WTC11 (cell line): ENCODE measurements at regions not wholly inside any gene's neighbourhood (a gene's known extent, or its start where the extent isn't known, plus 50 kb on each side); places are given as distances from the start of the nearest gene placed in this dataset.

Experiments
- ATAC-seq: fragments of 200-7000 bp; cut with Tn5 transposase; 2 replicates; pipeline ENCODE4 v1.10.0; 2021; ENCODE audit warnings: mild to moderate bottlenecking, moderate library complexity
- CTCF ChIA-PET: fragments of 300-600 bp; sonication (Branson Sonifier 250); formaldehyde crosslinking; loops from one replicate; lab custom pipeline; 2021; ENCODE audit warnings: antibody characterized with exemption; lab: Charles Lee
- POLR2A ChIA-PET: fragments of 350-600 bp; sonication (Branson Sonifier 250); formaldehyde crosslinking; loops from one replicate; lab custom pipeline; 2021; ENCODE audit warnings: antibody characterized with exemption; lab: Charles Lee
- DNase-seq: peaks from one replicate; pipeline ENCODE4 v3.0.0; 2021; ENCODE audit warnings: low spot score
- H3K27ac Mint-ChIP-seq: 2 replicates; pipeline ENCODE4 v1.8.0; 2021; ENCODE audit warnings: mixed read lengths
- H3K27me3 Mint-ChIP-seq: 2 replicates; pipeline ENCODE4 v1.8.0; 2021; ENCODE audit warnings: low read depth, mild to moderate bottlenecking, moderate library complexity, mixed read lengths
- H3K36me3 Mint-ChIP-seq: 2 replicates; pipeline ENCODE4 v1.8.0; 2021; ENCODE audit warnings: mixed read lengths
- H3K4me1 Mint-ChIP-seq: 2 replicates; pipeline ENCODE4 v1.8.0; 2022; ENCODE audit warnings: mixed read lengths
- H3K4me3 Mint-ChIP-seq: 2 replicates; pipeline ENCODE4 v1.8.0; 2021; ENCODE audit warnings: mild to moderate bottlenecking, moderate library complexity, mixed read lengths
- H3K9me3 Mint-ChIP-seq: 2 replicates; pipeline ENCODE4 v1.8.0; 2021; ENCODE audit warnings: mixed read lengths
- ATF1 ChIP-seq: sonication (generic); formaldehyde crosslinking; IDR thresholded peaks from 2 replicates; pipeline ENCODE4 v1.8.1; 2023; ENCODE audit warnings: mild to moderate bottlenecking, moderate library complexity, missing genetic modification reagents
- ATF6 ChIP-seq: sonication (generic); formaldehyde crosslinking; IDR thresholded peaks from 2 replicates; pipeline ENCODE4 v1.8.1; 2023; ENCODE audit warnings: mild to moderate bottlenecking, missing genetic modification reagents
- CDX4 ChIP-seq: fragments of 250-450 bp; sonication (Bioruptor Pico); IDR thresholded peaks from 2 replicates; pipeline ENCODE4 v1.9.0; 2021; ENCODE audit warnings: moderate library complexity, mild to moderate bottlenecking, inconsistent platforms, borderline replicate concordance
- EMX1 ChIP-seq: fragments of 250-450 bp; sonication (Bioruptor Pico); IDR thresholded peaks from 2 replicates; pipeline ENCODE4 v1.8.0; 2021; ENCODE audit warnings: mild to moderate bottlenecking
- FOXK1 ChIP-seq: sonication (generic); formaldehyde crosslinking; IDR thresholded peaks from 2 replicates; pipeline ENCODE4 v1.8.0; 2022; ENCODE audit warnings: mild to moderate bottlenecking, moderate library complexity, missing genetic modification reagents
- JUN ChIP-seq: sonication (generic); formaldehyde crosslinking; IDR thresholded peaks from 2 replicates; pipeline ENCODE4 v1.8.0; 2023; ENCODE audit warnings: mild to moderate bottlenecking, missing genetic modification reagents
- MXD4 ChIP-seq: fragments of 250-450 bp; sonication (Bioruptor Pico); IDR thresholded peaks from 2 replicates; pipeline ENCODE4 v1.8.0; 2021; ENCODE audit warnings: mild to moderate bottlenecking, moderate library complexity, borderline replicate concordance
- NFATC4 ChIP-seq: fragments of 250-450 bp; sonication (Bioruptor Pico); IDR thresholded peaks from 2 replicates; pipeline ENCODE4 v1.9.0; 2021; ENCODE audit warnings: mild to moderate bottlenecking
- SMAD4 ChIP-seq: sonication (generic); formaldehyde crosslinking; IDR thresholded peaks from 2 replicates; pipeline ENCODE4 v1.8.0; 2022; ENCODE audit warnings: mild to moderate bottlenecking, missing genetic modification reagents
- TCF7 ChIP-seq: sonication (generic); formaldehyde crosslinking; IDR thresholded peaks from 2 replicates; pipeline ENCODE4 v1.8.0; 2022; ENCODE audit warnings: mild to moderate bottlenecking, low read depth, missing genetic modification reagents, moderate library complexity
- ZNF281 ChIP-seq: sonication (generic); formaldehyde crosslinking; IDR thresholded peaks from 2 replicates; pipeline ENCODE4 v1.8.0; 2023; ENCODE audit warnings: mild to moderate bottlenecking, missing genetic modification reagents
- ZNF671 ChIP-seq: fragments of 250-450 bp; sonication (Bioruptor Pico); IDR thresholded peaks from 2 replicates; pipeline ENCODE4 v1.8.0; 2021; ENCODE audit warnings: mild to moderate bottlenecking
- TF ChIP-seq, protein P1 (sequence below): sonication (generic); formaldehyde crosslinking; conservative IDR thresholded peaks from 2 replicates; pipeline ENCODE4 v1.8.1; 2022; ENCODE audit warnings: mild to moderate bottlenecking, missing genetic modification reagents
- TF ChIP-seq, protein P2 (sequence below): fragments of 250-450 bp; sonication (Bioruptor Pico); IDR thresholded peaks from 2 replicates; pipeline ENCODE4 v1.9.0; 2021; ENCODE audit warnings: mild to moderate bottlenecking, borderline replicate concordance

GRCh38 chr2:145000376-145000775 is 480.5 kb upstream of the ZEB2 start (continued):
- no peak for TF ChIP-seq CDX4 (CRISPR knock-in tag)
- TF ChIP-seq ATF6 (CRISPR knock-in tag) = no peak
- no peak for TF ChIP-seq SMAD4
- TF ChIP-seq, protein P1, sequence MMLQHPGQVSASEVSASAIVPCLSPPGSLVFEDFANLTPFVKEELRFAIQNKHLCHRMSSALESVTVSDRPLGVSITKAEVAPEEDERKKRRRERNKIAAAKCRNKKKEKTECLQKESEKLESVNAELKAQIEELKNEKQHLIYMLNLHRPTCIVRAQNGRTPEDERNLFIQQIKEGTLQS = no peak

DNA sequence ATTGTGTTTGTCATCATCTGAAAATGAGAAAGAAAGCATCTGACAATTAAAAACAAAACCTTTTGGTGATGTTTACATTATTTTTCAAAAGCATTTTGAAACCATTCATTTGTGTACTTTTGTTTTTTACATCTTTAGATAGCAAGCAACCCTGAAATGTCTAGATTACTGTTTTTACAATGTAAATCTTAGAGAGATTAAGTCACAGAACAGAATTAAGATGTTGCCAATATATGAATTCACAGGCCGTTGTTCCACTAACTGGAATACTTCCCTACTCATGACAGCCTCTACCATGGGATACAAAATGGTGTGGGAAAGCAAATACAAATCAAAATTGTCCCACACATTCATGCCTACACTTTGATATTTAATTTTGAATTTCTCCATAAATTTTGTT is 480.0 kb upstream of the ZEB2 start:
- no peak for ATAC-seq
- POLR2A ChIA-PET = no interaction called here
- Mint-ChIP-seq H3K36me3 (no peaks in the 10 kb centered on the region), H3K4me3 (no peak overlapping the region), H3K9me3 (no peaks in the 10 kb centered on the region), H3K27me3 (no peaks in the 10 kb centered on the region), H3K27ac (no peak overlapping the region), H3K4me1 (no peaks in the 10 kb centered on the region)
- DNase-seq = no peak
- no peak for TF ChIP-seq NFATC4 (CRISPR knock-in tag)
- TF ChIP-seq ATF1 (CRISPR knock-in tag) = no peak
- CTCF ChIA-PET = no interaction called here

GRCh38 chr2:144999071-144999875 is 479.4 kb upstream of the ZEB2 start:
- ChIA-PET CTCF (no interaction called here), POLR2A (no interaction called here)
- TF ChIP-seq CDX4 (CRISPR knock-in tag) (no peak), FOXK1 (no peak), ZNF281 (CRISPR knock-in tag) (no peak), ZNF671 (no peak)
- ATAC-seq = no peak
- H3K4me1 Mint-ChIP-seq = no peaks in the 10 kb centered on the region
- DNase-seq = no peak
- H3K27ac Mint-ChIP-seq = no peak overlapping the region
- H3K36me3 Mint-ChIP-seq = no peaks in the 10 kb centered on the region
- H3K27me3 Mint-ChIP-seq = no peaks in the 10 kb centered on the region
- H3K4me3 Mint-ChIP-seq = no peak overlapping the region
- H3K9me3 Mint-ChIP-seq = no peaks in the 10 kb centered on the region

GRCh38 chr2:144998435-144998834 is 478.5 kb upstream of the ZEB2 start:
- TF ChIP-seq, protein P2, sequence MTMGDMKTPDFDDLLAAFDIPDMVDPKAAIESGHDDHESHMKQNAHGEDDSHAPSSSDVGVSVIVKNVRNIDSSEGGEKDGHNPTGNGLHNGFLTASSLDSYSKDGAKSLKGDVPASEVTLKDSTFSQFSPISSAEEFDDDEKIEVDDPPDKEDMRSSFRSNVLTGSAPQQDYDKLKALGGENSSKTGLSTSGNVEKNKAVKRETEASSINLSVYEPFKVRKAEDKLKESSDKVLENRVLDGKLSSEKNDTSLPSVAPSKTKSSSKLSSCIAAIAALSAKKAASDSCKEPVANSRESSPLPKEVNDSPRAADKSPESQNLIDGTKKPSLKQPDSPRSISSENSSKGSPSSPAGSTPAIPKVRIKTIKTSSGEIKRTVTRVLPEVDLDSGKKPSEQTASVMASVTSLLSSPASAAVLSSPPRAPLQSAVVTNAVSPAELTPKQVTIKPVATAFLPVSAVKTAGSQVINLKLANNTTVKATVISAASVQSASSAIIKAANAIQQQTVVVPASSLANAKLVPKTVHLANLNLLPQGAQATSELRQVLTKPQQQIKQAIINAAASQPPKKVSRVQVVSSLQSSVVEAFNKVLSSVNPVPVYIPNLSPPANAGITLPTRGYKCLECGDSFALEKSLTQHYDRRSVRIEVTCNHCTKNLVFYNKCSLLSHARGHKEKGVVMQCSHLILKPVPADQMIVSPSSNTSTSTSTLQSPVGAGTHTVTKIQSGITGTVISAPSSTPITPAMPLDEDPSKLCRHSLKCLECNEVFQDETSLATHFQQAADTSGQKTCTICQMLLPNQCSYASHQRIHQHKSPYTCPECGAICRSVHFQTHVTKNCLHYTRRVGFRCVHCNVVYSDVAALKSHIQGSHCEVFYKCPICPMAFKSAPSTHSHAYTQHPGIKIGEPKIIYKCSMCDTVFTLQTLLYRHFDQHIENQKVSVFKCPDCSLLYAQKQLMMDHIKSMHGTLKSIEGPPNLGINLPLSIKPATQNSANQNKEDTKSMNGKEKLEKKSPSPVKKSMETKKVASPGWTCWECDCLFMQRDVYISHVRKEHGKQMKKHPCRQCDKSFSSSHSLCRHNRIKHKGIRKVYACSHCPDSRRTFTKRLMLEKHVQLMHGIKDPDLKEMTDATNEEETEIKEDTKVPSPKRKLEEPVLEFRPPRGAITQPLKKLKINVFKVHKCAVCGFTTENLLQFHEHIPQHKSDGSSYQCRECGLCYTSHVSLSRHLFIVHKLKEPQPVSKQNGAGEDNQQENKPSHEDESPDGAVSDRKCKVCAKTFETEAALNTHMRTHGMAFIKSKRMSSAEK (CRISPR knock-in tag) = no peak
- no peak for TF ChIP-seq EMX1
- TF ChIP-seq MXD4 (CRISPR knock-in tag) = no peak
- TF ChIP-seq JUN (CRISPR knock-in tag) = no peak
- no peak for TF ChIP-seq ATF1 (CRISPR knock-in tag)
- no peak for TF ChIP-seq TCF7 (CRISPR knock-in tag)
- TF ChIP-seq, all 79 proteins: peak for 0
- no peak overlapping the region for H3K27ac Mint-ChIP-seq

More at GRCh38 chr2:144998435-144998834, 478.5 kb upstream of the ZEB2 start:
- POLR2A ChIA-PET = no interaction called here
- no peaks in the 10 kb centered on the region for H3K27me3 Mint-ChIP-seq
- no peak for ATAC-seq
- H3K4me3 Mint-ChIP-seq = no peak overlapping the region
- no peaks in the 10 kb centered on the region for H3K4me1 Mint-ChIP-seq
- no peaks in the 10 kb centered on the region for H3K36me3 Mint-ChIP-seq
- CTCF ChIA-PET = no interaction called here
- DNase-seq = no peak
- H3K9me3 Mint-ChIP-seq = no peaks in the 10 kb centered on the region
